Cardiac septum (tissue), 1 donor: ENCODE measurements at regions not wholly inside any gene's neighbourhood (a gene's known extent, or its start where the extent isn't known, plus 50 kb on each side); places are given as distances from the start of the nearest gene placed in this dataset.

ENCODE experiments used
- DNase-seq: peaks from one replicate; pipeline ENCODE4 v3.0.0-alpha.2; 2020; ENCODE audit warnings: low spot score
- intact Hi-C: fragments of 100-400 bp; cut with DNase I; formaldehyde crosslinking; loops from one replicate; pipeline ENCODE4 v1.14.0; 2022
- donor health status: DM: no; HTN: no; CAD: no.

DNA sequence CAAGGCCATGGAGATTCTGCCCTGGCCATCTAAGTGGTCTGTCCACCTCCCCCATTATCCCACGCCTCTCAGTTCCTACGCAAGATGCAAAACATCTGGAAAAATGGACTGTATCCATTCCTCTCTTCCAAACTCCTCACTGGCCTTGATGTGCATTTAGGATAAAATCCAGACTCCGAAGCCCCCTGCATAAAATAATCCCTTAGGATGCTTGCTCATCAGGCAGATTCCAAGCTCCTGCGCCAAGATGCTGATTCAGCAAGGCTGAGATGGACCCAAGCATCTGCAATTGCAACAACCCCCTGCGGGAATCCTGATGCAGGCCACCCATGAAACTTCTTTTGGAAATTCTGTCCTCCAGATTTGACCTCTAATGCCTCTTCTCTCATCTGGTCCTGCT, 81.6 kb downstream of the SPRING1 start:
- no peak for DNase-seq
- intact Hi-C loops = no loop called here

DNA sequence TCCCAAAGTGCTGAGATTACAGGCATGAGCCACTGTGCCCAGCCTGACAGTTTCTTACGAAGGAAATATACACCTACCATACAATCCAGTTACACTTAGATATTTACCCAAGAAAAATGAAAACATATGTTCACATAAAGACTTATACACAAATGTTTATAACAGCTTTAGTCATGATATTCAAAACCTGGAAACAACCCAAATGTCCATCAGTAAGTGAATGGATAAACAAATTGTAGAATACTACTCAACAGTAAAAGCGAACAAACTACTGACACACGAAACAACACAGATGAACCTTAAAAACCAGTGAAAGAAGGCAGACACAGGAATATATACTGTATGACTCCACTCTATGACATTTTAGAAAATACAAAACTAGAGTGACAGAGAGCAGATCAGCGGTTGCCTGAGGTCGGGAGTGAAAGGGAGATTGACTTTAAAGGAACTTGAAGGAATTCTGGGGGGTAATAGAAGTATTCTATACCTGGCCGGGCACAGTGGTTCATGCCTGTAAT, 83.6 kb downstream of the SPRING1 start:
- intact Hi-C loops = no loop called here

DNA sequence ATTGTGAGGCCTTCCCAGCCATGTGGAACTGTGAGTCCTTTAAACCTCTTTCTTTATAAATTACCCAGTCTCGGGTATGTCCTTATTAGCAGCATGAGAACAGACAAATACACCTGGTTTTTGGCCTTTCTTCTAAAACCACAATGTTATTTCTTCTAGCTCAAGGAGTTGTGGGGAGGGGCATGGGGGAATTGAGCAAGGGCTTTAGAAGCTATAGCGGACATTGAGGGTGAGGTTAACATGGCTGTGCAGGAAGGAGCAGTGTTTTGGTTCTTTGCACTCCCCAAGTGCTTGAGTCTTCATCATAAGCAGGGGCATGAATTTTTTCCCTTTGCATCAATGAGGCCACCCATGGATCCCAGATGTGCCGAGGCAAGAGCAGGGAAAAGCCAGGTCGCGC, 86.8 kb downstream of the SPRING1 start:
- intact Hi-C loops = no loop called here
- no peak for DNase-seq

More for the DNA sequence above, 83.6 kb downstream of the SPRING1 start:
- no peak for DNase-seq

DNA sequence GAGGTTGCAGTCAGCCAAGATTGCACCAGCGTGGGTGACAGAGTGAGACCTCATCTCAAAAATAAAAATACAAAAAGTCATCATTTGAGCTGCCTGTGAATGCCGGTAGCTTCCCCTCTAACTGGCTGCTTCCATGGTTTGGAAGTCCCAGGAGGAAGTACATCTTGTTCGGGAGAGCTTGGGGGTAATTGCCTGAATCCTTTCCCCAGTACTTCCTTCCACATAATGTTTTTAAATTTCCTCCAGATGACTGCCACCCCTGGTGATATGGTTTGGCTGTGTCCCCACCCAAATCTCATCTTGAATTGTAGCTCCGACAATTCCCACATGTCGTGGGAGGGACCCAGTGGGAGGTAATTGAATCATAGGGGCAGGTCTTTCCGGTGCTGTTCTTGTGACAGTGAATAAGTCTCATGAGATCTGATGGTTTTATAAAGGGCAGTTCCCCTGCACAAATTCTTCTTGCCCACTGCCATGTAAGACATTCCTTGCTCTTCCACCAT, 87.2 kb downstream of the SPRING1 start:
- DNase-seq = no peak
- intact Hi-C loops = no loop called here

DNA sequence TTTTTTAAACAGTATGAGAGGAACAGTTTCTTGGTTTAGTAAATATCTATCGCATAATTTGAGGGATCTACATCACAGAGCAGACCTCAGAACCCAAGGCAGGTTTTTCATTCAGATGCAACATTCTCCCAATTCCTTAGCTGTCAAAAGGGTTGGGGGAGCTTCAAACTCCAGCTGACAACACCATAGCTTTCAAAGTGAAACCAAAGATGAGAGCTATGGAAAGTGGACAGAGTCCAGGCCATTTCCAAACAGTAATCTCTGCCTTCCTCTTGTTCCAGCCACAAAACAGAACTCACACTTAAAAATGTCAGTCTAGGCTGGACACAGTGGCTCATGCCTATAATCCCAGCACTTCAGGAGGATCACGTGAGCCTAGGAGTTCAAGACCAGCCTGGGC, 87.8 kb downstream of the SPRING1 start:
- no peak for DNase-seq
- intact Hi-C loops = no loop called here

DNA sequence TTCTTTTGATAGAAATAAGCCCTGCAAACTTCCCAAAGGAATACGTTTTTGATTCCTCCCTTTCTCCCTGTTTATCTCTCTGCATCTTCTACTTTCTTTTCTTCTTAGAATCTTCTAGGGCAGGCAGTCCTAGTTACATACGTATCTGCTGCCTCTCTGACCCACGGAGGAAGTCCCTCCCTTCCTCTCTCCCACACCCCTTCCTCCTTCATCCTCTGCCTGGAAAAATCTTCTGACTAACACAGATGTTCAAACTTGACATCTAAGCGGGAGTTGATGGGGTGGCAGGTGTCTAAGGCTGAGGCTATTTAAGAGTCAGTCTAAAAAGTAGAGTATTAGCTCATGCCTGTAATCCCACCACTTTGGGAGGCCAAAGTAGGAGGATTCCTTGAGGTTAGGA, 88.6 kb downstream of the MAP1LC3B2 start:
- DNase-seq = no peak
- intact Hi-C loops = no loop called here

DNA sequence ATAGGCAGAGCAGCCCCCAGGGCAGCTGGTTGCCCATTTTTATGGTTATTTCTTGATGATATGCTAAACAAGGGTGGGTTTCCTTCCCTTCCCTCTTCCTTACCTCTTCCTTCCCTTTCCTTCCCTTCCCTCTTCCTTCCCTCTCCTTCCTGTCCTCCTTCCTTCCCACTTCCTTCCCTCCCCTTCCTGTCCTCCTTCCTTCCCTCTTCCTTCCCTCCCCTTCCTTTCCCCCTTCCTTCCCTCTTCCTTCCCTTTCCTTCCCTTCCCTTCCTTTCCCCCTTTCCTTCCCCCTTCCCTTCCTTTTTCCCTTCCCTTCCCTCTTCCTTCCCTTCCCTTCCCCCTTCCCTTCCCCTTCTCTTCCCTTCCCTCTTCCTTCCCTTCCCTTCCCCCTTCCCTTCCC, 87.7 kb downstream of the MAP1LC3B2 start:
- no peak for DNase-seq
- intact Hi-C loops = no loop called here

DNA sequence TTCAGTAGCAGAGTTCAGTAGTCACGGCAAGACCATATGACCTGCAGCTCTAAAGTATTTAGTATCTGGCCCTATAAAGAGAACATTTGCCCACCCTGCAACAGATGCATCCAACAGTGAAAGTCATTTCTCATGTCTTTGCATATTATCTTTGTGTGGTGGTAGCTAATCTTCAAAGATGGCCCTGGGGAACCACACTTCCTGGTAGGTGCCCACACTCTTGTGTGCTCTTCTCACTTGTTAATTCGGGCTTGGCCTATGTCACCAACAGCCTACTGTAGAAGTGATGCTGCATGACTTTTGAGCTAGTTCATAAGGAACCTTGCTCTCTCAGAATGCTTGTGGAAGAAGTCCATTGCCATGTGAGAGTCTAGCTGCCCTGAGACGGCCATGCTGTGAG, 85.6 kb downstream of the MAP1LC3B2 start:
- intact Hi-C loops = no loop called here

DNA sequence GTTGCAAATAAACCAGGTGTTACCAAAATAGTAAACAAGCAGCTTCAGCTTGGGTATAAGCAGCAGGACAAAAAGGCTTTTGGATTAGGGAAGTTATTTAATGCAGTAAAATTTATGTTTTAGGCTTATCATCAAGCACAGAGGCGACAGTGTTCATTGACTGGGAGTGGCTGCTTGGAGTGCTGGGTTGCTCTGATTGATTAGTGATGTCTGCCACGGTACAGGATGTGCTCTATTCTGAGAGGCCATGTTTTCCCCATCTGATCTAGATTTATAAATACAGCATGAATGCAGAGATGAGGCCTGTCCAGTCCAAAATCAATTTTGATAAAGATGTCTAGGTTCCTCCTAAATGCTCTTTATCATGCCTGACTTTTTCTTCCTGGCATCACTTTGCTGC, 83.5 kb downstream of the MAP1LC3B2 start:
- intact Hi-C loops = no loop called here

More for the DNA sequence above, 85.6 kb downstream of the MAP1LC3B2 start:
- DNase-seq = peak; percentile 12

DNA sequence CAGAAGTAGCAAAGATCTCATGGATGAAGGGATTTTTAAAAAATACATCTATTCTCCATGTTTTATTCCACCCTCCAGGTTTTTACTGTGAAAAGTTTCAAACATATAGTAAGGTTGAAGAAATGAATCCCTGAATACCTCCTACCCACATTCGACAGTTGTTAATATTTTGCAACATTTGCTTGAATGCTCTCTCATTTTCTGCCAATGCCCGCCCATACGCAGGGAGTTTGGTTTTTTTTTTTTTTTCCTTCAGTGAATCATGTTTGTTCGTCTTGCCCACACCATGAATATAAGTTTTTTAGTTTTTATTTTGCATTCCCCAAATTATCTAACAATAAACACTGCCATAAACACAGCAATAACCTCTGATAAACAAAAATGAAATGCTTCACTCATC, 82.9 kb downstream of the MAP1LC3B2 start:
- DNase-seq = no peak

More for the DNA sequence above, 83.5 kb downstream of the MAP1LC3B2 start:
- DNase-seq = no peak

DNA sequence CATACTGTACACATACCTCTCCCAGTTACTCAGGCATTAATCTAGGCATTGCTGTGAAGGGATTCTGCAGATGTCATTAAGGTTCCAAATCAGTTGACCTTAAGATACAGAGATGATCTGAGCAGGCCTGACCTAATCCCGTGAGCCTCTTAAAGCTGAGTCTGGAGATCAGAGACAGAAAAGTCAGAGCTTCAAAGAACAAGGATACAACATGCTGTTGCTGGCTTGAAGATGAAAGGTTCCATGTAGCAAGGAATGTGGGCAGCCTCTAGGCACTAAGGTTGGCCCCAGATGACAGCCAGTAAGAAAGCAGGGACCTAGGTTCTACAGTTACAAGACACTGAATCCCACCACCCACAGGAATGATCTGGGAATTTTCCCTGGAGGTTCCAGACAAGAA, 81.1 kb downstream of the MAP1LC3B2 start:
- intact Hi-C loops = no loop called here
- DNase-seq = no peak

More for the DNA sequence above, 82.9 kb downstream of the MAP1LC3B2 start:
- intact Hi-C loops = no loop called here

DNA sequence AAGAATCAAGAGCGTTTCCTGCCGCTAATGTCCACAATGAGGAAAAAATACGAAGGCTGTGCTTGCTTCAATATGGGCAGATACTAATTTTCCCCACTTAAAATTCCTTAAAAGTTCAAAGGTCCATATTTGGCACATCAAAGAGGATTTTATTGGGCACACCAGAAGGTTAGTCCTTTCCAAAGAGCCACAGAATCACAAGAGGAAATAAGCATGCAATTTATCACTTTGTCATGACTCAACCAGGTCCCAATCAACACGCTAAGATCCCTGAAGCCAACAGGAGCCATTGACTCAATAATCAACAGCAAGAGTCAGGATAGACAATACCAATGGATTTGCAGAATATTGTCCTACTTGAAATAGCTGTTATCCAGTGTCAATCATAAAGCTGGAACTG, 80.6 kb downstream of the MAP1LC3B2 start:
- intact Hi-C loops = no loop called here
- DNase-seq = no peak

DNA sequence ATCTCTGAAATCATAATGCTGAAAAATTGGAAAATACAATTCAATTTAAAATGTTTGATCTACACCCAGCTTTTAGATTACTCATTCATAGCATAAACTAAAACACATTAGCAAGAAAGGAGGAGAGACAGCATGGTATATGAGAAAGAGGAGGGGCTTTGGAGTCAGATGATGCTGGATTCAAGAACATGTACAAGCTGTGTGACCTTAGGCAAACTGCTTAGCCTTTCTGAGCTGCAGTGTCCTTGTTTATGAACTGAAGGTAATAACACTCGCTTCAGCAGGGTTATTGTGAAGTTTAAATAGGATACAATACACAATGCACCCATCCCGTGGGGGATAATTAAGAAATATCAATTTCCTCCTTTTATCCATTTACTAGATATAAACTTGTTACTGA, 79.2 kb downstream of the MAP1LC3B2 start:
- intact Hi-C loops = no loop called here
- DNase-seq = no peak

DNA sequence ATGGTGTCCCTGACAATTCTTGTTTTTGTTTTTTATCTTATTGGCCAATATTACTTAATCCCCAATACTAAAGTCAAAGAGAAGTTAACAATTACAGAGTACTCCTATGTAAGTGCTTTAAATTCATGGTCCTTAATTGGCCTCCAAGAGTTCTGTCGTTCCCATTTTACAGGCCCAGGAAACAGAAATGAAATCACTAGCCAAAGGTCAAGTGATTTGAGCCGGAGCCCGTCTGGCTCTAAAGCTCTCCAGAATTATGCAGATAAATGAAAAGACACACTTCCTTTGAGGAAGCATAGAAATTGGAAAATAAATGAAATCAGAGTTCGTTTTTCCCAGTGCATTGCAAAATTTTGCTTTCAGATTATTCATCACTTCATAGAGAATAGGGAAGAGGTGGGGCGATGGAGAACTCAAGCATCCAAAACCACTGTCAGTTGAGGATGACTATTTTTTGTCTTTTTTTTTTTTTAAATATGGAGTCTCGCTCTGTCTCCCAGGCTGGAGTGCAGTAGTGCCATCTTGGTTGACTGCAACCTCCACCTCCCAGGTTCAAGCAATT, 78.5 kb downstream of the MAP1LC3B2 start:
- DNase-seq = no peak
- intact Hi-C loops = no loop called here

DNA sequence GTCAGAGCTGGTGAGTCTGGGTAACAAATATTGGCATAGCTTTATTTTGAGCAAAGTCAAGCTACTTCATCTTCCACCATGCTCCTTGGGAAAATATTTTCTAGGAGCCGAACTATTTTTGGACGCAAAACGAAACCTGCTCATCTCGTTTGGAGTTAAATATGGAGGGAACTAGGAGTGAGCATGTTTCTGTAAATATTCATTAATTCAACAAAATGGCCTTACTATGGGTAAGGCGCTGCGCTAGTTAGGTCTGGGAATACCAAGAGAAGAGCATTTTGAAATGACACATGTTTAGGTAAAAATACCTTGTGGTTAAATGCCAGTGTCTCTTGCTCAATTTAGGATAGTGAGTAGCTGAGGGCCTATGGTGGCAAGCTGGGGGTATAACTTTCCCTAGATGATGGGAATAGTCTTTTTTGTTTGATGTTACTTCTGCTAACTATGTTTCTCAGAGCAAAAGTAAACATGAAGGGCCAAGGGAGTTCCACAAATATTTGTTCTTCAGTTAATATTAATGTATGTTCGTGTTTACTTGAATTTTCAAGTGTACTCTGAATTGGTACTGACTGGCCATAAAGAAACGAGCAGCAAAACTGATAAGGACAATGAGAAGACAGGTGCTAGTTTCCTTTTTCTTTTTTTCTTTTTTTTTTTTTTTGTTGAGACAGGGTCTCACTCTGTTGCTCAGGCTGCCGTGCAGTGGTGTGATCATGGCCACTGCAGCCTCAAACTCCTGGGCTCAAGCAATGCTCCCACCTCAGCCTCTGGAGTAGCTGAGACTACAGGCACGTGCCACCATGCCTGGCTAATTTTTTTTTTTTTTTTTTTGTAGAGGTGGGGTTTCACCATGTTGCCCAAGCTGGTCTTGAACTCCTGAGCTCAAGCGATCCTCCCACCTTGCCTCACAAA, 77.7 kb downstream of the MAP1LC3B2 start:
- intact Hi-C loops = no loop called here
- no peak for DNase-seq

DNA sequence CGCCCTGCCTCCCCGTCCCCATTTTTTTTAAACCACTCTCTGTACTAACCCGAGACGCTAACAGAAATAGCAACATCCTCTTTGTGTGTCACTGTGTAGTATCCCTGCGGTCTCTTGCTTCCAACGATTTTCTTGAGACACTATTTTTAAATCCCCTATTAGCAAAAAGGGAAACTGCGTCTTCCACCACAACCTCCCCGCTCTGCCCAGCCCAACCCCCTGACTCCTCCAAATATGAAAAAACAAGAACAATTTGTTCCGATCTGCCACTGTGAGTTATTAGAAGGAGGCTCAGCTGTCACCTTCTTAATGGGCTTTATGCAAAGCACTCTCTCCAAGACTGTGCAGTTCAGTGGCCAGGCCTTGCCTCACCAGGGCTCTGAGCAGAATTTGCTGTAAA, 76.3 kb downstream of the MAP1LC3B2 start:
- DNase-seq = no peak
- intact Hi-C loops = no loop called here

DNA sequence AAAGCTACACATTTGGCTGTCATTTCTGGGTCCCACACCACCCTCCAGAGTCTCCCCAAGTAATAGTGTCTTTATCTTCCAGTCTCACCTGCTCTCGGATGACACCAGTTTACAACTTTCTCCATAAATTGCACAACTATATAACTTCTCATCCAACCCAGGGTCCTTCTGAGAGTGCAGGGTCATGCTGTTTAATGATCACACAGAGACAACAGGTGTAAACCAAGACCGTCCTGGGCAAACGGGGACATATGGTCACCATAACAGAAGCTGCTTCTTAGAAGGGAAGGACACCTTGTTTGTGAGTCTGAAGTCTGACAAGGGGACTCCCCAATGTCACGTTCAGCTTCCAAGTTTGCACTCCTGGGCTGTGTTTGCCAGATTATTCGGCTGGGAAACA, 74.3 kb downstream of the MAP1LC3B2 start:
- intact Hi-C loops = no loop called here
- DNase-seq = no peak

DNA sequence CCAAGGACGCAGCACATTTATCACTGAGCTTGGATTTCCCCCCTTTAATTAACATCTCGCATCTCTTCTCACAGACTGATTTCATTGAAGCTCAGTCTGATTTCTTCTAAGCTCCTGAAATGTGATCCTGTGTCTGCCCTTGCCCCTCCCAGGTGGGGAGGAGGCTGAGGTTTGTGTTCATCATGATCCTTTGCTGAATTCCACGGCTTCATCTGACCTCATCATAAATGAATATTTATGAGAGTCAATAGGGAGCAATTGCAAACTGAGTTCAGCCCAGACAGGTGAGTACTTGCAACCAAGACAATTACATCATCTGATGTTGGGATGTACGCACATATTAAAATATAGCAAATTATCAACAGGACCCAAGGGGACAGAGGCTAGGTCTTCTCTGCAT, 72.4 kb downstream of the MAP1LC3B2 start:
- intact Hi-C loops = no loop called here

DNA sequence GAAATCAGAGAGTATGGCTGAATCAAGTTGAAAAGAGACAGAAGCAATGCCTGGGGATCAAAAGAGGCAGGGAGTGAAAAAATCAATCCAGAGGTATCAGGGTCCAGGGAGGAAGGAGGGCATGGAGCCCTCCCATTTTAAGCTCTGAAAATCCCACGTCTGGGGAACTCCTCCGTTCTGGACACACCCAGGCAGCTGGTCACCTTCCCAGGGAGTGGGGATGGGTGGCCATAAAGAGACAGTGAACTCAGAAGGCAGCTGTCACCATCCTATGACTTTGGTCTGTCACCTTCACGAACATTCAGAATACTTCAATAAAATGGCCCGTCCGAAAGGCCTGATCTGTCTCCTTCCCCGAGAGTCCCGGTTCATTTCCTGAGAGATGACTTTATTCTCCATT, 71.6 kb downstream of the MAP1LC3B2 start:
- intact Hi-C loops = no loop called here

More for the DNA sequence above, 72.4 kb downstream of the MAP1LC3B2 start:
- DNase-seq = no peak

DNA sequence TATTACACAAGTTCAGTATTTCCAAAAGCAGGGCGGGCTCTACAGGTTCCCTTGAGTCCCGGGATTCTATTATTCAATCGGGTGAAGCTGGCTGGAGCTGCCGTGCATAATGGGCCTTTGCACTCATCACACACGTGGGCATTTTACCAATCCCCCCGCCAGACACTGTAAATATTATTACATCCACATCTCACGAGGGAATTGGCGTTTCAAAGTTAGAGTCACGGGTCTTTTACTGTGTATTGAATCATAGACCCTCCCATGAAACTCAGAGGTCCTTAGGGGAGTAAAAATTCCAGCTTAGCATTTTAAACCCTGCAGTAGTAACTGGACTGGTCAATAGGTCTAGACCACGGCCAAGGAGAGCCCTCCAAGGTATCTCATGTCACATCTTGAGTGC, 70.3 kb downstream of the MAP1LC3B2 start:
- DNase-seq = no peak
- intact Hi-C loops = no loop called here

More for the DNA sequence above, 71.6 kb downstream of the MAP1LC3B2 start:
- DNase-seq = no peak

DNA sequence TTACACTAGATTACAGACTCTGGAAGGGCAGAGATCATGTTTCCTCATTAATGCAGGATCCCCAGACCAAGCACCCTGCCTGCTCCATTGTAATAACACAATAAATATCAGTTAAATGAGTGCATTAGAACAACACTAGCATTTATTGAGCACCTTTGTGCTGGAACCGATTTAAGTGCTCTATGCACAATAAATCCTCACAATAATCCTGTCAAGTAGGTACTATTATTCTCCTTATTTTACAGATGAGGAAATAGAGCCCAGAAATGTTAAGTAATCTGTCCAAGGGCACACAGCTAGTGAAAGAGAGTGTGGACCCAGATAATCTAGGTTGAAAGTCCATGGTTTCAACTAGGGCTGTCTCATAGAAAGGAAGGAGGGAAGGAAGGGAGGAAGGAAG, 69.8 kb downstream of the MAP1LC3B2 start:
- intact Hi-C loops = no loop called here
- DNase-seq = no peak
